ENCODE measurements at regions not wholly inside any gene's neighbourhood (a gene's known extent, or its start where the extent isn't known, plus 50 kb on each side); places are given as distances from the start of the nearest gene placed in this dataset.
"Not testable (repeated sequence)": the region's sequence is repeated elsewhere in the genome, so short reads cannot be mapped to it uniquely, and the experiment has no call there.

DNA sequence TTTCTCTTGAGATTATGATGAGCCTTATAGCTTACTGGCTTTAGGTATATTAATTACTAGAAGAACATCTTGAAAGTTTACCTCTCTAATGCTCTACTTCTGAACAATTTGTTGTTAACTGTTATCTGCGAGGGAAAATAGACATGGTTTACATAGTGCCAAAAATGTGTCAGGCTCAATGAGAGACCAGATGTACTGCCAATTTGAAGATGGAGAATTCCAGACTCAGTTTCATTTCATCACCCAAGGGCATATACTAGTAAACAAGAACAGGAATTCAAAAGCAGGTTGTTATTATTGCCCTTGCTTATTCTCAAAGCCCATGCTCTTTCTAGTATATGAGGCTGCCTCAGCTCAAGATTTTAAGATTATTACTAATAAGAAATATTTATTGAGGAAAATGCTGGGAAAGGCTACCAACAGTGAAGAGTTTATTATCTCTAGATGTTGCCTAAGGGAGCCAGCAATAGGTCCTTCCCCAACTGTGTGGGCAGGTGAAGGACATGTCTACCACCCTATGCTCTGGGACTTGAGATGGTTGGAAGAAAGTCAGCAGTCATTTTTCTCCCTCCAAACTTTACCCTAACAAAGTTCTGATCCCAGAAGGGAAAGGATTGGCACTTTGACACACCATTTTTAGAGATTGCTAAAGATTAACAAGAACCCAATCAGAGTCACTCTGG is 792.7 kb downstream of the METTL4 start:
- ATAC-seq: peak; percentile 29
- DNase-seq (ENCODE audit: low spot score): no peak

DNA sequence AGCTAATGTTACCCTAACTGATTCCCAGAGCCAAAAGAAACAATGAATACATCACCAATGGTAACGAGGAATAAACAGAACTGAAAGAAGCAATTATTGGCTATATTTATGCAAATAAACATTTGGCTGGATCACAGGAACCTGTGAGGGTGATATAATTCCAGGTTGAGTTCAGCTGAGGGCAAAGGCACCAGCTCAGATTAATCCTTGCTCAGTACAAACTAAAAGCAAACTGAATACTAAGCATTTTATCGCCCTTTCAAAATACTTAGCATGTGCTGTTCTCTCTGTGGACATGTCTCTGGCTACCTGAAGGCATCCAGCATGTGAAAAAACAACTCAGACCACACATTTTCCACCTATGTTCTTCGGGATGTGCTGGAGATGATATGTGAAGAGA is 791.7 kb downstream of the METTL4 start:
- peak; percentile 73 for ATAC-seq
- DNase-seq (ENCODE audit: low spot score): no peak

DNA sequence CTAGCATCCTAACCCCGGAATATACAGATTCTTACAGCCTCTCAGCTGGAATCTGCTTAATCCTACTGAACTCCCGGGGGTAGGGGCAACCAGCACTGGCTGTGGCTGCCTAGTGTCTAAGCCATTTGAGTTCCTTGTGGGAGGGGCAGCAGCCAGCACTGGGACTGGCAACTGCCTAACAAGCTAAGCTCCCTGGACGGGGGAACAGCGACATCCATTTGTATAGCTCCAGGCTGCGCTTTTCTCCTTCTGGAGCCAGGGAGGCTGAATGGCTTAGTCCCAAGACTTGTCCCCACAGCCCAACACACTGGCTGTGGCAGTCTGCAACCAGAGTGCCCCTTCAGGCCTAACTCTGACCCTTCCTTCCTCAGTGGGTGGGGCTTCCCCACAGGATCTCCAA is 787.2 kb downstream of the METTL4 start:
- DNase-seq (ENCODE audit: low spot score) (no peak), ATAC-seq (no peak)

DNA sequence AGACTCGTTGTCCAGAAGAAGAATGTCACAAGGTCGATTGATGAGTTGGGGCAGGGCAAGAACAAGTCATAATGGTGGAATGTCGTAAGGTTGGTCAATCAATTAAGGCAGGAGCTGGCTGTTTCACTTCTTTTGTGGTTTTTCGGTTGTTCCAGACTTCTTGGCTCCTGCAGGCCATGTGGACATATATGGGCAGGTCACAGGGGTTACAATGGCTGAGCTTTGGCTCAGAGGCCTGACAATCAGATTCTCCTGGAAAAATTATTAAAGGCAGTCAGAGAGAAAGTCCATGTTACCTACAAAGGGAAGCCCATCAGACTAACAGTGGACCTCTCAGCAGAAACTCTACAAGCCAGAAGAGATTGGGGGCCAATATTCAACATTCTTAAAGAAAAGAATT is 785.3 kb downstream of the METTL4 start:
- not testable (repeated sequence) for ATAC-seq; DNase-seq (ENCODE audit: low spot score)

DNA sequence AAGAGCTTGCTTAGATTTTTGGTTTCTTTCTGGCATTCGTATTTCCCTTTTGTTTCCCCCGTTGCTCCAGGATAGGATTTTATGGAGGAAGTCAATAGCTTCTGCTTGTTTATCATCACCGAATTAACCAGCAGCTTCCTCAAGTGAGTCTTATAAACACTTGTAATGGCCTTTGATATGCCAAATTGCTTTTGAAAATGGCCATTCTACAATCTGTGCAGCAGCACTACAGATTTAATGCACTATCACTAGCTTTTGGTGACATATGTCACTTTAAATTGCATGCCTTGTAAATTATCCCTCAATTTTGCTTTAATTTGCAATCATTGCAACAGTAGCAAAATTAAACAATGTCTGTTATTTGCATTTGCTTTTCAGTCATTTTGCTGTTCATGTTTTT is 774.7 kb downstream of the METTL4 start:
- ATAC-seq (no peak), DNase-seq (ENCODE audit: low spot score) (no peak)

DNA sequence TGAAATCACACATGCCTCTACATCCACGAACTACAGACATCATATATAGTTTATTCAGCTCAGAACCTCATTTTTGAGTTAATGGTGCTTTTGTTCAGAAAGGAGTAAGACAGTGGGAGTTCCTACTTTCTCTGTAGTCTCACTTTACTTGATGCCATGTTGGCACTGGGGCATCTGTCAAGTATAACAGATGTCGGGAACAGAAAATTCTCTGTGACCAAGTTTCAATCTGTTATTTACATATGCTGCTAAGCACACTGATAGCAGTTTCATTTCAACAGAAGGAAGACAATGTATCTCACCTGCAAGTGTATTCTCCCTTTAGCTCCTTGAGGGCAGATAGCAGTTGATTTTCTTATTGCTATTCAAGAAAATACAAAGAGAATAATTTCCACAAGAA is 774.1 kb downstream of the METTL4 start:
- DNase-seq (ENCODE audit: low spot score) (no peak), ATAC-seq (no peak)

DNA sequence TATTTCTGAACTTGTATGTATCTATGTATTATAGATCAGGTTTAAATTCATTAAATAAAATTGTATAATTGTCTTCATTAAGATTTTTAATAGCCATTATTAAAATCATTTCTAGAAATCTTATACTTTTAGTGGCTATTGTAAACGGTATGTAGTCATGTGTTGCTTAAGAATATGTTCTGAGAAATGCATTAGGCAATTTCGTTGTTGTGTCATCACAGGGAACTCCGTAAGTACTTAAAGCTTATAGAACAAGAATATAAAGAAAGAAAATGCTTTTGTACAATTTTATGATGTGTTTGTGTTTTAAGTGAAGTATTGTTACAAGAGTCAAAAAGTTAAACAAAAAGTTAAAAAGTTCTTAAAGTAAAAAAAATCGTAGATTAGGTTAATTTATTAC is 765.8 kb downstream of the METTL4 start:
- DNase-seq (ENCODE audit: low spot score) (no peak), ATAC-seq (no peak)

DNA sequence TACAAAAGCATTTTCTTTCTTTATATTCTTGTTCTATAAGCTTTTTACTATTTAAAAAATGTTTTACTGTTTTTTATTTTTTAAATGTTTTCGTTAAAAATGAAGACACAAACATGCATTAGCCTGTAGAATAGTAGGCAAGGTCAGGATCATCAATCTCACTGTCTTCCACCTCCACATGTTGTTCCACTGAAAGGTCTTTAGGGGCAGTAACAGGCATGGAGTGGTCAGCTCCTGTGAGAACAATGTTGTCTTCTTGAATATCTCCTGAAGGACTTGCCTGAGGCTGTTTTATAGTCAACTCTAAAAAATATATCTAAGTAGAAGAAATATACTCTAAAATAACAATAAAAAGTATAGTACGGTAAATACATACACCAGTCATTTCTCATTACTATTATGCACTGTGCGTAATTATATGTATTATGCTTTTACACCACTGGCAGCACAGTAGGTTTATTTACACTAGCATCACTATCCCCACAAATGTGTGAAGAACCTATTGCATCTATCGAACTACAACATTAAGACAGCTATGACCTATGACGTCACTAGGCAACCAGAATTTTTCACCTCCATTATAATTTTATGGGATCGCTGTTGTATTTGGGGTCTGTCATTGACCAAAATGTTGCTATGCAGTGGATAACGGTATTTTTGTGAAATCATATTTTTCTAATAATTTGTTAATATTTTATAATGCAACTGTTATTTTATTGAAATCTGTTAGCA is 764.3 kb downstream of the METTL4 start:
- no peak for ATAC-seq

DNA sequence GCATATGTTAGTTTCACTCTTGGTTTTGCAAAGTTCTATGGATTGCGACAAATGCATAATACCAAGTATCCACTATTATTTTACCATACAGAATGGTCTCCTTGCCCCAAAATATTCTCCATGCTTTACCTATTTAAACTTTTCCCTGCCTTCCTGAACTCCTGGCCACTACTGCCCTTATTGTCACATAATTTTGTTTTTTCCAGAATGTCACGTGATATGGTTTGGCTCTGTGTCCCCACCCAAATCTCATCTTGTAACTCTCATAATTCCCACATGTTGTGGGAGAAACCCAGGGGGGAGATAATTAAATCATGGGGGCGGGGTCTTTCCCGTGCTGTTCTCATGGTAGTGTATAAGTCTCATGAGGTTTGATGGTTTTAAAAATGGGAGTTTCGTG is 760.0 kb downstream of the METTL4 start:
- ATAC-seq (no peak), DNase-seq (ENCODE audit: low spot score) (no peak)

More for the DNA sequence above, 764.3 kb downstream of the METTL4 start:
- no peak for DNase-seq (ENCODE audit: low spot score)

DNA sequence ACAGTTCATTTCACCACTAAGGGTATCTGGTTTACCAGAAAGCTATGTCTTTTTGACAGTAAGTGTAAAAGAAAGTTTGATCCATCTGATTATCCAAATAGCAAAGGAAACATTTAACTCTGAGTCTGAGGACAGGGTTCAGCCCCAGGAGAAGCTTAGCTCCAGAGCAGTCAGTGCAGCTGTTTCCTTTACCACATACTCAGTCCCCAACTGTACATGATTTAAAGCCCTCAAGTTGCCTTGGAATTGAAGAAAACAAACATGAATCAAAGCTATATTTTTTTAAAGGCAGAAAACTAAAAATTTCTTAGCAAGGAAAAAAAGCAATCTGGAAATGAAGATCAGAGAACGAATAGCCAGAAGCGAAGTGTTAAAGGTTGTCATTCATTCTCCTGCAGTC is 746.0 kb downstream of the METTL4 start:
- ATAC-seq (no peak), DNase-seq (ENCODE audit: low spot score) (no peak)

DNA sequence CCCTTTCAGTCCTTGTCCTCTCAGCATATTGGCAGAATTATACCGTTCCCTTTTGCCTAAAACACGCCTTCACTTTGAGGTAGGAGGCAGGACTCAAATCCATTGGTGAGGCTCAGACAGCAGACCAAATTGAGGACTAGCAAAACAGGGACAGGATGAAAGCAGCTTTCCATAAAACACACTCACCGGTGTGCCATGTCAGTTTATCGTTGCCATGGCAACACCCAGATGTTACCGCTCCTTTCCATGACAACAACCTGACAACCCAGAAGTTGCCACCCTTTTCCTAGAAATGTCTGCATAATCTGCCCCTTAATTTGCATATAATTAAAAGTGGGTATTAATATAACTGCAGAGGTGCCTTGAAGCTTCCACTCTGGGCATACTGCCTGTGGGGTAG is 730.4 kb downstream of the METTL4 start:
- DNase-seq (ENCODE audit: low spot score) (no peak), ATAC-seq (no peak)

DNA sequence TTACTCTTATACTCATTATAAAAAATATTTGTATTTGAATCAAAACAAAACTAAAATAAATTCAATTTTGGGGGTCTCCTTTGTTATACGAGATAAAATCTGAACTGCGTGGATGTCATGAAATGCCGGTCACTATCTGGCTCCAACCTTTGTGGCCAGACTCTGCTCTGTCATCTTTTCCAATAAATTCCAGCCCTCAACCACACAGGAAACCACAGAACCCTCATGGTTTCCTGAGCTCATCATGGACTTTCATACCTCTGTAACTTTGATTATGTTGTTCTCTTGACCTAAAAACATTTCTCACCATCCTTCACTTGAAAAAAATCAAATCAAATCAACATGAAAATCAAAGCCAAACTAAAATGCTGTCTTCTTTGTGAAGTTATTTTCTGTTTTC is 724.7 kb downstream of the METTL4 start:
- ATAC-seq: no peak
- DNase-seq (ENCODE audit: low spot score): no peak

DNA sequence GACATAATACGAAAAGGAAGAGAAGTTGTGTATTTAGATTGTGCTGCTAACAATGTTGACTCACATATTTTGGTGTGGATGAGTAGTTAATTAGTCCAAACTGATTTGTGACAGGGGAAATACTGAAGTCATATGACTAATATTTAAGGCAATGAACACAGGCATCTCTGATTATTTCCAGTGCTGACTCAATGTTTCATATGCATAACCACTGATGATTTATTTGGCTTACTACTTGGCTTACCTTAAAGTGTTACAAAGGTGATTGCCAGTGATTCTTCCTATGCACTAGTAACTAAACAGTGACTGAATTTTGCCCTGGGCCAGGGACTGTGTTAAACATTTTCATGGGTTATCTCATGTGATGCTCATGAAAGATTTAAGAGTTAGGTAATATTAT is 722.6 kb downstream of the METTL4 start:
- no peak for DNase-seq (ENCODE audit: low spot score)
- ATAC-seq: no peak

DNA sequence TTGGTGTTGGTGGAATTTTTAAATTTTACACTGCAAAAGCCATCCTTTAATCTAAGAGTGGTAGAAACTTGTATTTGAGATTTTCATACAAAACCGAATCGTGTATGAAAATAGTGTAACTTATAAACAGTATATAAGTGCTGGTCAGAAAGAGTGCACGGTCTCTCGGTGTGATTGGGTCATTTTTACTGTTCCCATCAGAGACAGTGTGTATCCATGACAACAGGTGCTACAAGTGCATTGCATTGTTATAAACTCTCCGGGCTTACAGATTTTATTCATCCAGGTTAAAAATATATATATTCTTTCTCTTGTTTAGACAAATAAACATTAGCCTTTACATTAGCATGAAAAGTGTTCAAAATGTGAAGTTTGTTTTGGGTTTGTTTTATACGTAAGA is 721.9 kb downstream of the METTL4 start:
- ATAC-seq: no peak
- no peak for DNase-seq (ENCODE audit: low spot score)

DNA sequence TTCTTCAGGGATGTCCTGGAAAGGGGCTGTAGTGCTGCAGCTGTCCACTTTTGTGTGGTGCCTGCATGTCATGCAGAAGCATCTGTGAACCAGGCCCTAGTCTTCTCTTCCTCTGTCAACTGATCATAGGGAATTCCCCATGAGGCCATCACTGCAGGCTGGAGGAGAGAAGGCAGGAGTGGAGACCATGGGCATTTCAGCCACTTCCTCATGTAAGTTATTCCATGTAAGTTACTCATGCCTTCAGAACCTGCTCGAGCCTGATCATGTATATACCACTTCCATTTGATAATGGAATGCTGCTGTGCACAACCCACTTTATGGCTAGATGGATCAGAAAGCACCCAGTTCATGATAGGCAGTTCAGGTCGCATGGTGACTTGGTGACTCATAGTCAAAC is 714.0 kb downstream of the METTL4 start:
- not testable (repeated sequence) for DNase-seq (ENCODE audit: low spot score); ATAC-seq

DNA sequence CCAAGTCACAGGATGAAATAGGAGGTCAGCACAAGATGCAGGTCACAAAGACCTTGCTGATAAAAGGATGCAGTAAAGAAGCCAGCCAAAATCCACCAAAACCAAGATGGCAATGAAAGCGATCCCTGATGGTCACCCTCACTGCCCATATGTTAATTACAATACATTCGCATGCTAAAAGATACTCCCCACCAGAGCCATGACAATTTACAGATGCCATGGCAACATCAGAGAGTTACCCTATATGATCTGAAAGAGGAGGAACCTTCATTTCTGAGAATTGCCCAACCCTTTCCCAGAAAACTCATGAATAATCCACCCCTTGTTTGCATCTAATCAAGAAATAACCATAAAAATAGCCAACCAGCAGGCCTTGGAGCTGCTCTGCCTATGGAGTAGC is 709.8 kb downstream of the METTL4 start:
- no peak for DNase-seq (ENCODE audit: low spot score)
- no peak for ATAC-seq

DNA sequence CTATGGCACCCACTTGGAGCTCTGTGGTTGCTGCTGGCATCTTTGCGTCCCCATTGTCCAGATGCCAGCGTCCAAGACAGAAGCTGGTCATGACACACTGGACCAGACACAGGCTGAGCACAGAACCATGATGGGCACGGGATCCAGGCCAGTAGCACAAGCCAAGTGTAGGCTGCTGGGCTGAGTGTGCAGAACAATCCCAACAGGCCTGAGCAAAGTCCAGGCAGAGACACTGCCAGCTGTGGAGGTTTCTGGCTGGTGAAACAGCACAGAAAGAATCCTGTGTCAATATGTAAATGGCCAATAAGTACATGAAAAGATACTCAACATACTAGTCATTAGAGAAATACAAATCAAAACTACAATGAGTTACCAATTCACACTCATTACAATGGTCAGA is 705.4 kb downstream of the METTL4 start:
- ATAC-seq: peak; percentile 81
- peak; percentile 48 for DNase-seq (ENCODE audit: low spot score)

DNA sequence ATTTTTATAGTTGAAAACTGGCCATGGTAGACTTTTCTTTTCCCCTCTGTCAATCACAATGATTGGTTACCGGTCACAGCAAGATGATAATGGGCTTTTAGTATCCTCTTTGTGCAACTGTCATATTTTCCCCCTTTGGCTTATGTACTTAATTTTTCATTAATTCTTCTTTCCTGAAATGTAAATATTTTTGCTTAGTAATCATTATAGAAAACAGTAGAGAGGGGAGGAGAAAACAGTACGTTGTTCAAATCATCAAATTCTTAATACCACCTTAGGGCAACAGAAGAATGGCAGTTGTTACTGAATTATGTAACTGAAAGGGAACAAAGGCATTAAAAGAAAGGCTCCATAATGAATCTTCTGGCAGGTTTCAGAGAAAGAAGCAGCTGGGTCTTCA is 699.0 kb downstream of the METTL4 start:
- DNase-seq (ENCODE audit: low spot score) (no peak), ATAC-seq (no peak)

DNA sequence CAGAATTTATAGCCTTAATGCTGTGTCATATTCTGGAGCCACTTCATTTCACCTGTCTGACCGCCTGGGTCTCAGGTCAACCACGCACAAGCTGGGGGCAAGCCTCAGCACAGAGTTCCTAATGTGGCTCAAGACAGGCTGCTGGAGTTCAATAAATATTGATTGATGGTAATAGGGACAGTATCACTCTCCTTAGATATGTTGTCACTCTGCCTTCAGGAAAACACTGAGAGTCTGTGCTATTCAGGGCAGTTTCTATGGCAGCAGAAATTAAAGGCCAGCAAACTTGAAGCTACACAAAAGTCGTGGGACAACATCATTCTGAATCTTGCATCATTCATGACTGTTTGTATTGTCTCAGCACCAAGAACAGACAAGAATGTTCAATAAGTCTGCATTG is 696.1 kb downstream of the METTL4 start:
- ATAC-seq (no peak), DNase-seq (ENCODE audit: low spot score) (no peak)

DNA sequence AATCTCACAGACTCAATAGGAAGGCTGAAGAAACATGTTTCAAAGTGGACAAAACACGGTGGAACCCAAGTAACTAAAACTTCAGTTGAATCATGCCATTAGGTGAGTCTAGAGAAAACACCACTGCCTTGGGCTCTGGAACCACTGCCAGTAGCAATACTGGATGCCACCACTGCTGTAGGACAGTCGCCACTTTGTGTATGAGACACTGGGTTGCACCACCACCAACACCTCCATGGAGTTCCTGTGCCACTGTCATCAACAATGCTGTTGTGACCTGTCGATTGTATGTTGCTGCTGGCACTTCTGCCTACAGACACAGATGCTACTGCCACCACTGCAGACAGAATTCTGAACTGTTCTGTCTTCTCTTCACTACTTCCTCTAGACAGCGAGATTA is 686.7 kb downstream of the METTL4 start:
- ATAC-seq: no peak
- no peak for DNase-seq (ENCODE audit: low spot score)

DNA sequence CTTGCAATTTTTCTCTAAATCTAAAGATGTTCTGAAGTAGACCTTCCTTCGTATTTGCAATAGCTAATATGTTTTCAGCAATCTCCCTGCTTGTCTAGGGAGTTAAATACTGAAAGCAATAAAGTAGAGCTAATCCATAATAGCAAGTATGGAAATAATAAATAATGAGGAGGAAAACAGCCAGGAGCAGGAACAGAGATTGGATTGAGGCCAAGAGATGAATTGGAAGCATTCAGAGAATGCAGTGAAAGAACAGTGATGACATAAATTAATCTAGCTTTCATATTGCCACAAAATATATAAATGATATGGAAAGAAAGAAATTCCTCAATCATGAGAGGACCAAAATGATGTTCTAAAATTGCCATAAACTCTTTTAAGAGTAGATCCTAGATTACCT is 679.7 kb downstream of the METTL4 start:
- no peak for ATAC-seq
- no peak for DNase-seq (ENCODE audit: low spot score)

DNA sequence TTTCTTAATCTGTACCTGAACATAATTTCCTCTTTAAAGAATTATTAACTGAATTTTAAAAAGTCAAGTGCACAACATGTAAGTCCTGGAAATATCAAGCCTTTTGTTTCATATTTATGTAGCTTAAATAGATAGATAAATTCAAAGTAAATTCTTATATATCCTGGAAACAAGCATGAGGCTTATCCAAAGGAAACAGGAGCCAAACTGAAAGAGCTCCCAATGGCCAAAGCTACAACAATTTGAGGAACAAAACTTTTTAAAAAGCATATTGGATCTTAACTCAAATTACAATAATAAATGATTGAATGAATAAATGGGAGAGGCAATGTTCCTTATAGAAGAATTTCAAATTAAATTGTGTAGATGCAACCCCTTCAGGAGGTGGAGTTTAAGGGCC is 679.1 kb downstream of the METTL4 start:
- no peak for ATAC-seq
- no peak for DNase-seq (ENCODE audit: low spot score)

All from left lobe of liver (tissue), 2 donors.